ENCODE measurements at regions not wholly inside any gene's neighbourhood (a gene's known extent, or its start where the extent isn't known, plus 50 kb on each side); places are given as distances from the start of the nearest gene placed in this dataset.
"Not testable (repeated sequence)": the region's sequence is repeated elsewhere in the genome, so short reads cannot be mapped to it uniquely, and the experiment has no call there.

- DNase-seq (ENCODE audit: low read depth in 2 of 2): no peak
Measured at GRCh38 chr6:137969874-137970273, 102.8 kb downstream of the TNFAIP3 start.

DNA sequence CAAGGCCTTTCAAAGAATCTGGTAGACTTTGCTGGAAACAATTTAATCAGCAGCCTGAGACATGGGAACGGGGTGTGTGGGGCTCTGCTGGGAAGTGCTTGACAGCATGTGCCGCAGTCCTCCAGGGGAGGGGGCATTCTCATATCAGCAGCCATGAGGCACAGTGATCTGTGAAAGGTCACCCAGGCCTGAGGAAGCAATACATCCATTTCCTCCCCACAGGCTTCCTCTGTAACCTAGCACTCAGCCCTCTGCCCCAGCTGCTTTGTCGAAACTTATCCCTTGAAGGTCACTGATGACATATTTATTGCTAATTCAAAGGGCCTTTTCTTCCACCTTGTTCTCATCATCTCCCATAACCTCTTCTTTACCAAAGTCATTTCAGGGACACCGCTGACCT, 103.3 kb downstream of the TNFAIP3 start:
- no peak for DNase-seq (ENCODE audit: low read depth in 2 of 2)

GRCh38 chr6:137973201-137973600, 106.1 kb downstream of the TNFAIP3 start:
- no peak for DNase-seq (ENCODE audit: low read depth in 2 of 2)

GRCh38 chr6:137975188-137975940, 108.3 kb downstream of the TNFAIP3 start:
- DNase-seq (ENCODE audit: low read depth in 2 of 2): no peak

DNA sequence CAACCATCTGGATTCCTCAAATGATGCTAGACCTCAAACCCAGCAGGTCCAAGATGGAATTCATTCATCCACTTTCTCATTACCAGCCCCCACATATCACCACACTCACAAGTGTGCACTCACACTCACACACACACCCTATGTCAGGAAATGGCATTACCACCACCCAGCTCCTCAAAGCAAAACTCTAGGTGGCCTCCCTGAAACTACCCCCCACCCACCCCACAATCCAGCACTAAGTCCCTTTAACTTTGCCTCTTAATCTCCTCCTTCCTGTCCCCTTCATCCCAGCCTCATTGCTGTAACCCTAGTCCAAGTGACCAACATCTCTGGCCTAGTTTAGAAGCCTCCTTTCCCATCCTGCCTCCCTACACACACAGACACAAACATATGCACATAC, 109.4 kb downstream of the TNFAIP3 start:
- no peak for DNase-seq (ENCODE audit: low read depth in 2 of 2)

GRCh38 chr6:137977206-137977605, 110.1 kb downstream of the TNFAIP3 start:
- no peak for DNase-seq (ENCODE audit: low read depth in 2 of 2)

DNA sequence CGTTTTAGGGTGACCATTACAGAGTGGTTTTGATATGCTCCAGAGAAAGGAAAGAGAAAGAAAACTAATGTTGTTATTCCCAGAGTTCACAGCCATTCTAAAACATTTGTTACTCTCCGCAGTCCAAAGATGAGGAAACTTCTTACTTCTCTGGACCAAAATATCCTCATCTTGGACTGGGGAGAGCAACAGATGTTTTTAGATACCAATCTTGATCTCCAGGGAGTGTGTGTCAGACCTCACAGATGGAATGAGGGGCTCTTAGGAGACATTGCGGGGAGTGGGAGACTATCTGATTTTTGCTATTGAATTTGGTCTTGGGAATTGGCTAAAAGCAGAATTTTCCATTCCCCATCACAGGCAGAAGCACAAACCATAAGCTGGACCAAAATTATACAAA, 110.8 kb downstream of the TNFAIP3 start:
- no peak for DNase-seq (ENCODE audit: low read depth in 2 of 2)

DNA sequence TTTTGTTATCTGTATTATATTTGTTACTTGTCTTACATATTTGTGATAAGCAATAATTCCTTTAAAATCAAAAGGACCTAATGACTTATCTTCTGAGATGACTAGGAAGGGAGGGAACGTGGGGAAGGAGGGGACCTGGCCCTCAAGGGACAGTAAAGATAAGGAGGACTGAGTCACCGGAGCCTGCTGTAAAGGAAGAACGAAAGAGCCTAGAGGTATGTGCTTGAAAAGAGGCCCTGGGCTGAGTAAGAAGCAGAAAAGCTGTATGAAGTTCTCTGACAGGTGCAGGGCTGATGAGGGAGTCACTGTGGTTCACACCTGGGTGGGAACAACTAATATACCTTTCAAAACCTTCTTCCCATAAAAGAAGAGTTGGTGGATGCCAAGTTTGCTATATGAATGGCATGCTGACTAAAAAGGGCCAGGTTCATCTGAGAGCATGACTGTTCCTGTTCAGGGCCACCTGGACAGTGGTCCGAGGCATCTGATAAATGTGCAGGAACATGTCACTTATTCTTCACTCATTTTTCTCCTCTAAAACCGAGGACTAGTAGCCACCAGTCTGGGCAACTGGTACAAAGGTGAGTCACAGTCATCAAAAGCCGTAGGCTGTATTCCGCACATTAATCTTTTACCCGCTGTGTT, 111.3 kb downstream of the TNFAIP3 start:
- no peak for DNase-seq (ENCODE audit: low read depth in 2 of 2)

DNA sequence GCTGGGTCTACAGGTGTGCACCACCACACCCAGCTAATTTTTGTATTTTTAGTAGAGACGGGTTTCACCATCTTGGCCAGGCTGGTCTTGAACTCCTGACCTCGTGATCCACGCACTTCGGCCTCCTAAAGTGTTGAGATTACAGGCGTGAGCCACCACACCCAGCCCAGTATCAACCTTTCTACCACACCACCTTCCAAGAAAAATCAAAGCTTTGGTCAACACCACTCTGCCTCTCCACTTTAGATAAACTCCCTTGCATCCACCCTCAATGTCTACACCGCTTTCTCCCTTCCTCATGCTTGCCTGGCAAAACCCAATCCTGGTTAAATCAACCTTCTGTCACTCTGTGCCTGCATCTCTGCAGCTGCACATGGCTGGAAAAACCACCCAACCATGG, 112.2 kb downstream of the TNFAIP3 start:
- not testable (repeated sequence) for DNase-seq (ENCODE audit: low read depth in 2 of 2)

DNA sequence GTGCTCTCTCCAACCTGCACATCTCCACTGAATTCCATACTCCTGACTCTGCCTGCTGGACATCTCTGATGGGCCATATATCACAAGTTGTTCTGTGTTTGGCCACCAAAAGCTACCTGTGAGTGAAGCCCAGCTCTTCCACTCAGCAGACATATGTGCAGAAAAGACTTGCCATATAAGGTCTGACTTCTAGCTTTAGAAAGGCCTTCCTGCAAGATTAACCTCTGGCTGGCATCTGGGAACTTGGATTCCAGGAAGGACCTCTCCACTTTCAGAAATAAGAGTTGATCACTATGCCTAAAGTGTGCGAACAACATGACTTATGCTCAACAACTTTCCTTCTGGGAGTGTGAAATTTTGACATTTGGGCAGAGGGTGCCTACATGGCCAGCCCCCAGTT, 113.7 kb downstream of the TNFAIP3 start:
- DNase-seq (ENCODE audit: low read depth in 2 of 2): no peak

GRCh38 chr6:137981758-137982157, 114.7 kb downstream of the TNFAIP3 start:
- DNase-seq (ENCODE audit: low read depth in 2 of 2): no peak

DNA sequence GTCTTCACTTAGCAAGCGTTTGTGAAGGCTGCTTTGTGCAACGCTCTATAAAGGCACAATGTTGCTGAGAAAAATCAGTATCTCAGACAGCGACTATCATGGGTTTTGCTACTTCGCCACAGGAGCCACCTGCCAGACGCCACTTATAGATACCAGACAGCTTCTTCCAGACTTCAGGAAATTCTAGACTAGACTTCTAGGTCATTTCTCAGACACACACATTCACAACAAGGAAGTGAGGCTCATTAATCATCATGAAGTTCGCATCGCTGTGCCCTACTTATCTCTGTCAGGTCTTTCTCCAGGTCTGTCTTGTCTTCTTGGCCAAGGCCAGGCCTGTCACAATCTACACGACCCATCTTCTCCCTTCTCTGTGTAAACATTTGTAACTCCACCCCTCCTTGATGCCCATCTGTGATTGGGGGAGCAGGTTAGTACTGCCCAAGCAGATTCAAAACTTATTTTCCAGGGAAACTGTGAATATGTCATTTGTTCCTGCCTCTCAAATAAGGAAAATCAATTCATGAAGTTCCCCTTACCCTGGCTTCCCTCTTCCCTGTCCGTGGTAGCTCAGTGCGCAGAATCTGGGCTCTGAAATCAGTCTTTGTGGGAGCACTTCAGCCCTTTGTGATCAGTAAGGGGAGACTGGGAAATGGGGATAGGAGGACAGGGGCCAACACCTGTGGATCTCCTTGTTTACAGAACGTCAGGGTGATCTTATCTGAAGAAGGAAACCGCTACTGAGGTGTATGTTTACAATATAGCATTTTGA, 115.5 kb downstream of the TNFAIP3 start:
- no peak for DNase-seq (ENCODE audit: low read depth in 2 of 2)

- DNase-seq (ENCODE audit: low read depth in 2 of 2): no peak
Measured at GRCh38 chr6:137983269-137983668, 116.2 kb downstream of the TNFAIP3 start.

GRCh38 chr6:137989664-137990063, 117.6 kb downstream of the PERP start:
- DNase-seq (ENCODE audit: low read depth in 2 of 2): no peak

DNA sequence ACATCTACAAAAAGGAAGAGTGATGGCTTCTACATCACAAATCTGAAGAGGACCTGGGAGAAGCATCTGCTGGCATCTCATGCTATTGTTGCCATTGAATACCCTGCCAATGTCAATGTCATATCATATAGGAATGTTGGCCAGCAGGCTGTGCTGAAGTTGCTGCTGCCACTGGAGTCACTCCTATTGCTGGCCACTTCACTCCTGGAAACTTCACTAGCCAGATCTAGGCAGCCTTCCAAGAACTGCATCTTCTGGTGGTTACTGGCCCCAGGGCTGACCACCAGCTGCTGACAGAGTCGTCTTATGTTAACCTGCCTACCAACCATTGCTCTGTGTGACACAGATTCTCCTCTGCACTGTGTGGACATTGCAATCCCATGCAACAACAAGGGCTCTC, 111.8 kb downstream of the PERP start:
- no peak for DNase-seq (ENCODE audit: low read depth in 2 of 2)

- DNase-seq (ENCODE audit: low read depth in 2 of 2): no peak
Measured at GRCh38 chr6:137998461-137999019, 108.7 kb downstream of the PERP start.

DNA sequence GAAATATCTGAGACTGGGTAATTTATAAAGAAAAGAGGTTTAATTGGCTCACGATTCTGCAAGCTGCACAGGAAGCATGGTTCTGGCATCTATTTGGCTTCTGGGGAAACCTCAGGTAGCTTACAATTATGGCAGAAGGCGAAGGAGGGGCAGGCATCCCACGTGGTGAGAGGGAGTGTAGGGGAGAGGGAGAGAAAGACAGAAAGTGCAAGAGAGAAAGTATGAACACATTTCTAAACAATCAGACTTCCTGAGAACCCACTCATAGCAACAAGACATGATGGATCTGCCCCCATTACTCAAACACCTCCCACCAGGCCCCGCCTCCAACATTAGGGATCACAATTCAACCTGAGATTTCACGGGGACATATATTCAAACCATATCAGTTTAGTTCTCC, 107.4 kb downstream of the PERP start:
- no peak for DNase-seq (ENCODE audit: low read depth in 2 of 2)

DNA sequence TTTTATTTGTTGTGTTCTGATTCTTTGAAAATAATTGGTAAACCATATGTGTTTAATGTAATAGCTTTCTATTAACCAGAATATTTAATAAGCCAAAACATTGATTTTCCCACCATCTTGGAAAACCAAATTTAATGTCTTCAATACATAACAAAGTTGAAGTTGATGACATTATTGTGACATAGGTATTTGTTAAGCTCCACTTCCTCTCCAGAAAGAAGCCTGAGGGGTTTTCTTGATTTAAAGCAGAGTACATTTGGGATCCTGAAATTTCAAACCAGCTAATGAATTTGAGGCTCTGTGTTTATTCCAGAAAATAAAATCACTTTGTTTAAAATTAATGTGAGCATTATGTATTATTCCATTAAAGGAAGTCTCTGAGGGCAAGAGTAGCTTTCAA, 106.3 kb downstream of the PERP start:
- no peak for DNase-seq (ENCODE audit: low read depth in 2 of 2)

DNA sequence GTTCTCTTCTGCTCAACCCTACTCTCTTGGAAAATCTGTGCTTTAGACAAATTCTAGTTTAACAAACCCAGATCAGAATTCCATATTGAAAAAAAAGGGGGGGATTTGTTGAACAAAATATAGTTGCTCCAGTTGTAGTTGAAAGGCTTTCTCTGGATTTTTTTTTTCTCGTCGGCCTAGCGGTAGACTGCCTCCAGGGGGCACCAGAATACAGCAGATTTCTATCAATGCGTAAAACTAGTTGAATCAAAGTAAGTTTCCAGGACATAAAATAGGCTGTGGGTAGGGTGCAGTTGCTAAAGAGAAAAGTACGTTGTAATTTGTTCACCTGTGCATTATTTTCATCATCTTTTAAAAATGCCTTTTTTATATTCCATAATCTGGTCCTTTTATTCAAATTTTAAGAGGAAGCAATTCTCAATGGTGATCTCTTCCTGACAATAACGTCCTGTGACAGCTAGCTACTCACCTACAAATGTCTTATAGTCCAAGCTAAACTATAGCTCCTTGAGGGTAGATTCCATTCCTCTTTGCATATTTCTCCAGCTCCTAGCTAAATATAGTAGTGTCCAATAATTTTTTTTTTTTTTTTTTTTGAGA, 105.4 kb downstream of the PERP start:
- peak; percentile 30 to 57 for DNase-seq (ENCODE audit: low read depth in 2 of 2)

GRCh38 chr6:138004430-138005287, 102.6 kb downstream of the PERP start:
- DNase-seq (ENCODE audit: low read depth in 2 of 2): no peak

- DNase-seq (ENCODE audit: low read depth in 2 of 2): no peak
Measured at GRCh38 chr6:138005846-138006245, 101.4 kb downstream of the PERP start.
